Kasumi-1 (cell line): ENCODE measurements at regions not wholly inside any gene's neighbourhood (a gene's known extent, or its start where the extent isn't known, plus 50 kb on each side); places are given as distances from the start of the nearest gene placed in this dataset.
A peak's percentile ranks its signal among the peaks of the same experiment; 100 is the strongest.

ENCODE experiments used
- DNase-seq, 2 experiments: peaks; one replicate each; lab custom pipeline; 2025; lab: John Stamatoyannopoulos, UW

DNA sequence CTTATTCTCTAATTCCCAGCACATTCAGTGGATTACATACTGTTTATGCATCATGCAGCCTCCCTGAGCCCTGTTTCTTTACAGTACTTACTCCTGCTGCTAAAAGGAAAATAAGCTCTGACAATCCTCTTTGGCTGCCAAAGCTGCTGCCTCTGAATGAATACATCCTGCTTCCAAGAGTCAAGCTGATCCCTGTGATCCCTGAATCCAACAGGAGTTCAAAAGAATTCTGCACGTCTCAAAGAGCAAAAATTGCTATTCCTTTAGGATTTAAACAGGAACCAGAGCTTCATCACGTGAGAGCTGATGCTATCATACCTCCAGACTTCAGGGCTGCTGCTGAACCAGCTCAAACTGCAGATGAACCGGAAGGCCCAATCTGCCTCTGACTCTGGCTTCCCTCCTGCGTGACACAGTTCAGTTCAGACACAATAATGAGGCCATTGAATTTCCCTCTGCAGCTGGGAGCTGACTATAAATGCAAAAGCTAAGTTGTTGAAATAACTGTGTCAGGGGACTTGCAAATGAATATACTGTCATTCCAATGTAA is 851.0 kb upstream of the PHF14 start:
- no peak for DNase-seq

DNA sequence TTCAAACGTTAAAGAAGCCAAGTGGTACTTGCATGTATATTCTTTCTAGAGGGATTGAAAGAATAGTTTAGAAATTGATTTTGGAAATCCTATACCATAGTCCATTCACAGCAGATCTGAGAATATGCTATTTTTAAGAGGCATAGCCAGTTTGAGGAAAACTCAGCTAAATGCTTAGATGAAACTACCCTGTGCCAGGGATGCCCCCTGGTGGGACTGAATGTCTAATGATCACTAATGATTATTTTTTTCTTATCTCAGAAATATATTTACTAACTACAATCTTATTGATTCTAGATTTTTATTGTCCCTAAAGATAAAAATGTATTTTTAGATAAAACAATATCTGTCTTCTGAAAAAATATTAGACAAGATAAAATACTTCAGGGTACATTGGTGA is 844.9 kb upstream of the PHF14 start:
- peak; percentile 14 to 21 for DNase-seq

DNA sequence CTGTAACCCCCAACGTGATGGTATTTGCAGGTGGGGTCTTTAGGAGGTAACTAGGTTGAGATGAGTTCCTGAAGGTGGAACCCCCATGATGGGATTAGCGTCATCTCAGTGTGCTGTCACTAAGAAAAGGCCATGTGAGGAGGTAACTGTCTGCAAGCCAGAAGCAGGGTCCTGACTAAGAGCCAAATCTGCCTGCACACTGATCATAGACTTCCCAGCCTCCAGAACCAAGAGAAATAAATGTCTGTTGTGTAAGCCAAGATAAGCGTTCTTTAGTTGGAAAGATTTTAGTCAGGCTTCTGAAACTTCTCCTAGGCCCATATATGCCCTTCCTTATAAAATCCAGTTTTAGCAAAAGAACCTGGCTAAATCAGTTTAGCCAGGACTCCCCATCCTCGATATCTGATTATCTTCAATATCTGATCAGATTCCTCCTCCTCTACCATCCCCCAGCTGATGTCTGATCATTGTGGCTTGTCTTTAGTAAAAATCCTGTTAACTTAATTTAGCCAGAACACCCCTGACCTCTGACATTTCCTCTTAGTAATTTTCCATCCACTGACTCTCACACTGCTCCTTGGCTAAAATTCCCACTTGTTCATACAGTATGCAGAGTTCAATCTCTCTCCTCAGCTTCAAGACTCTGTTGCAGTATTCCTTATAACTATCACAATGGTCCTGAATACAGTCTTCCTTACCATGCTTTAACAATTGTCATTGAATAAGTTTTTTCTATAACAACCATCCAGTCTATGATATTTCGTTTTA is 835.4 kb upstream of the PHF14 start:
- no peak for DNase-seq

DNA sequence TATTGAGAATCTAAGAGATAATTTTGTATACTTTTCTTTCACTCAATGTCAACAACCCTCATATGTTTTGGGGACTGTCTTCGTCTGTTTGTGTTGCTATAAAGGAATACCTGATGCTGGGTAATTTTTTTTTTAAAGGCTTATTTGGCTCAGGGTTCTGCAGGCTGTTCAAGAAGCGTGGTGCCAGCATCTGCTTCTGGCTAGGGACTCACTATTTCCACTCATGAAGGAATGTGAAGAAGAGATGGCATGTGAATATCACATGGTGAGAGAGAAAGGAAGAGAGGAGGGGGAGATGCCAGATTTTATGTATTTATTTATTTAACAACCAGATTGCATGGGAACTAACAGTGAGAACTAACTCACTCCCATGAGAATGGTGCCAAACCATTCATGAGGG is 827.4 kb upstream of the PHF14 start:
- no peak for DNase-seq

DNA sequence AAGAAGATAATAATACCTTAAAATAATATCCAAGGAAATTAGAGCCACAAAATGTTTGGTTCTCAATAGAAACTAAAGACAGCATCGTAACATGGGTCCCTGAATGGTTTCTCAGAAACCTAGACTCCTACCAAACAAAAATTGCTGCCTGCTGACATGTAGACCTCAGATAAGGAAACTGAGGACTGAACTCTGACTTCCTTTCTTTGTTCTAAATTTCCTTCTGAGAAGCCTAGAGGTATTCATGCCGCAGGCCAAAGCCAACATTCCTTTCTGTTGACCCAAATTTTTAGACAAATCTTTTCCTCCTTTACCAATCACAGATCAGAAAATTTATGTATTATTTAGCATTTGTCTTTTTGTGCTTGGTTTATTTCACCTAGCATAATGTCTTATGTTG is 816.7 kb upstream of the PHF14 start:
- no peak for DNase-seq

DNA sequence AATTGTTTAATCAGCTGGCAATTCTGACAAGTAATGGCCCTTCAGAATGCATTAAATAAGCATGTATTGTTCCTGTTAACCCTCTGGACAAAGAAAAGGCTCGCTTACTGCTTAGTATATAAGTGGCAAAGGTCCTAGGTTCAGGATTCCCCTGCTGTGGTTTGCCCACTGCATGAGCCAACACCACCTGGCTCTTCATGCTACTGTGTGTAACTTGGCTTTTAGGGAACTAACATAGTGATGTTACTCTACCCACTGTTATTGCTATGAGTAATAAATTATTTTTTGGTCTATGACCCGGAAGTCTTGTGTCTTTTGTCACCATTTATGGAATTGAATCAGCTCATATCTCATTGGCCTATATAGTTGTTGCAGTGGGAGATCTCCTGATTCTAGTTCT is 791.7 kb upstream of the PHF14 start:
- DNase-seq: no peak

DNA sequence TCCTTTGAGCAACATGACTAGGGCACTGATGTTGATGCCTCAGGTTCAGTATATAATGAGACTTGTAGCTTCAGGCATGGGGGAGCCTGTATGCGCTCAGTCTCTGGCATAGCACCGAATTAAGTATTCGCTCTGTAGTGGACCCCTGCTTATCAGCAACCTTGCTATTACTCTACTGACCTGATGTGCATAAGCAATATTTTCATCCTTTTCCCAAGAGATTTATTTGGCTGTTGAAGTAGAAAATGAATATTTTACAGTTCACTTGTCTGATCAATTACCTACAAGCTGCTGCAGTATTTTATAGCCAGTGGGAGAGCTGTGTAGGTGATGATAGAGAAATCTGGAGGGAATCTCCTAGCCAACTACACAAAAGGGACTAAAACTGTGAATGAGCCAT is 781.6 kb upstream of the PHF14 start:
- DNase-seq: no peak

DNA sequence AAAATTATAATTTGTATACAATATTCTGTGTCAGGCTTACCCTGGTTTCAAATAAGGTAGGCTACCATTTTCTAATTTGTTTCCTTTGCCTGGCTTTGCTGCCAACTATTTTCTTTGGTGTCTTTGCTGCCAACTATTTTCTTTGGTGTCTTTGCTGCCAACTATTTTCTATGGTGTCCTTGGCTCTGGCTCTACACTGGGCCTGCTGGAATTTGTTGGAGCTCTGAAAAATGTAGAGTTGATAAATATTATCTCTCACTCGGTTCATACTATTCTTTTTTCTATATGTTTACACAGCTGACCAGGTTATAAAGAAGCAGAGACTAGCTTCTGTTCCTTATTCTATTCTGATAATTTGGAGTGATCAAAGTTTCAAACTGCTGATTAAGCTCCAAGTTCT is 768.0 kb upstream of the PHF14 start:
- no peak for DNase-seq

DNA sequence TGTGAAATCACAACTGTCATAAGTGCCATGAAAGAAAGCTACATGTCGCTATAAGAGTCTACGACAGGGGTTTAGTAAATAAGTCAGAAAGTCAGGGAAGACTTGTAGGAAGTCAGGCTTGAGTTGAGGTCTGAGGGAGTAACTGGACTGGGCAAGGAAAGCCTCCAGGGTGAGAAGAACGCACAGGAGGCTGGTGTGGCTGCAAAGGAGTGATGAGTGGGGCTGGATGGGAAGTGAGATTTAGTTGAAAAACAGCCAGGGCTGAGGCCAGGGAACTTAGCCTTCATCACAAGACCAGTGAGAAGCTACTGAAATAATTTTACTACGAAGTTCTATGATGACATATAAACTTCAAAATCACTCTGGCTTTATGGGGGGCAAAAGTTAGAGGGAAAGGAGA is 763.7 kb upstream of the PHF14 start:
- DNase-seq: no peak

DNA sequence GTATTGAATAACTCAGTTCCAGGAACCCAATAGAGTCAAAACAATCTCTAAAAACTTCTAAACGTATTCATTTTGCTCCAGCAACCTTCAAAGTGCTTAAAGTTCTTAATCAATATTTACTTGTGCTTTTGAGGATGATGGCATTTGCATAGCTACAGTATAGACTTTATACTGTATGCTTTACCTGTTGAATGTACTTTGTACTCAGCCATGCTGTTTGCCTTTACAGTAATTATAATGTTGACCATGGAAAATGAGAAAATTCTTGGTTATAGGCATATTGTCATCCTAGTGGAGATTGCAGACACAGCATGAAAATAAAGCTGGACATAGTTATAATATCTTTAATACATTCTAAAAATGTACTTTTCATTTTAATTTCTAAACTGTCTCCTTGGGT is 762.7 kb upstream of the PHF14 start:
- DNase-seq: no peak

DNA sequence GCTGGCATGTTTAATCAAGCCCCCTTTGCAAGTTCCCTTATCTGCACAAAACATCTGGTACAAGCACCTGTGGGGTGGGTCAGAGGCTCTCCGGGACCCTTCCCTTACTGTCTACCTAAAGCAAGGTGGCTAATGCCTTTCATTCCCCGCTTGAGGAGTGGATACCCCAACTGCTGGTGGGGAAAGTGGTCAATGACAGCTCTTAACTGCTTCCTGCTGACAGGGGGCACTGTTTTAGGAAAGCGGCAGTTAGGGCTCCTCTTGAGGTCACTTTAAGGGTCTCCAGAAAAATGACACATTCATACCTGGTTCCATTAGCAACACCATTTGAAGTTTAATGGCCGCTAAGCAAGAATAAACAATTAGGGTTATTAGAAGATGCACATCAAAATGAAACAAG is 761.8 kb upstream of the PHF14 start:
- DNase-seq: no peak

DNA sequence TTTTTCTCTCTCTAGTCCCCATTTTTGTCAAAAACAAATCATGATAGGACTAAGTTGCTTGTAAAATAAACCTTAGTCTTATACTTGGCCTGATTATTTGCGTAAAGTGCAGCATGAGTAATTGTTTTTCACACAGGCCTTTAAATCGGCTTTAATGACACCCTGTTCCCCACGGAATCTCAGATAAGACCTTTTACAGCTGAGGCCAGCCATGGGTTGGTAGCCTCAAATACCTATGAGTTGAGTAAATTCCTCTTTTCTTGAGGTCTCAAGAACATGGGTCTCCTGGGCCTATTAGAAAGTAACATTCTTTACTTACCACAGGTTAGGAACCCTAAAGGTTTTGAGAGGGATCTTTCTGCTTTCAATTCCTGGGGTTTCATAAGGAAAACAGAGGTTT is 761.0 kb upstream of the PHF14 start:
- DNase-seq: no peak

DNA sequence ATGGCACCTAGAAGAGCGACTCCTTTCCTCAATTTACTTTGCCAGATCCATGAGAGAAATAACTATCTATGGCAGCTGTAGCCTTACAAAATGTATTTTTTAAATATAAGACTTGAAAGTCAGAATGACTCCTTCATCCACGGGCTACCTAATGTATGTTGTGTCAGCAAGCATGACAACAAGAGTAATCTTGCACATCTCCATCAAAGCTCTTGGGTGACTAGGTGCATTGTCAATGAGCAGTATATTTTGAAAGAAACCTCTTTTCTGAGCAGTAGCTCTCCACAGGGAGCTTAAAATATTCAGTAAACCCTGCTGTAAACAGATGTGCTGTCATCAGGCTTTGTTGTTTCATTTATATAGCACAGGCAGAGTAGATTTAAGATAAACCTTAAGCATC is 757.2 kb upstream of the PHF14 start:
- no peak for DNase-seq

DNA sequence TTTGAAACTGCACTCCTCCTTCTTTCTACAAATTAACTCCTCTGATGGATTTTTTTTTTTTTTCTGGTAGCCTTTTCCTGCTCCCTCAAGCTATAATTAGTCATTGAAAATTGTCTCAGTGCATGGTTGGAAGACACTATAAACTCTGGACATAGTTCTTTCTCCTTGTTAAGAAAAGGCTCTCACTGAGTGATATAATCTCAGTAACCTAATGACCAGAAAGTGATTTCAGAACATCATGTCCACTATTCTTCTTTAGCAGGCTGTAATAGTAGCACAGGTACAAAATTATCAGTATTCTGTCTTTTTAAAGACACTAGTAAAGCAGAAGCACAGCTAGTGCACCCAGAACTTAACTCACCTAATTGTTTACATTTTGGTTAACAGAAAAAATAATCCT is 752.6 kb upstream of the PHF14 start:
- DNase-seq: no peak

DNA sequence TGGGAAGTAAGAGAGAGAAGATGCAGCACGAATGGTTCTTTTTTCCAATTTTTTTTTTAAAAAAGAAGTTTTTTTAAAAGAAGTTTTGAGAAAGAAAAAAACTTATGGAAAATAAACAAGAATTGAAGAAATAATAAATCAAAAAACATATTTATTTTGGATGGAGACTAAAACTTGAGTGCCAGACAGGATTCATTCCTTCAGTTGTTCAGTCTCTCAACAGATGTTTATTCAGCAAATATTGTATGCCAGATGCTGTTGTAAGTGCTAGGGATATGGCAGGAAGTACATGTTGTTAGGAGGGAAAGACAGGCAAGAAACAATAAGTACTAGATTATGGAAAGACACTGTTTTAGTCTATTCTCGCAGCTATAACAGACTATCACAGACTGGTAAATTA is 750.7 kb upstream of the PHF14 start:
- DNase-seq: no peak

DNA sequence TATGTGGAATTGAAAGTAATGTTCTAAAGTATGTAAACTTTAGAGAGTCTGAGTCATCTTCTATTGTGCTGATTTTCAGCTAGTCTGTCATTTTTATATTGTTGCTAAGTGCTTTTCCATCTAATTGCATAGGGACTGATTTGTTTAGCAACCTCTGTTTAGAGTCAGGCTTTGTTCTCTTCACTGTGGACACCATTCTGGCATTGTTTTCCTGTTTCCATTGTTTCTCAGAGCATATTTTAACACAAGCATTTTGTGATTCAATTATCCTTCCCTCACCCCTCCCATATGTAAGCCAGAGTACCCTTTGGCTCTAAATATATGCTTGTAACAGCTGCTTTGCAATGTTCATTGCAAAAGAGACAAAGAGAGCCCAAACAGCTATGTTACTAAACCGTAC is 748.4 kb upstream of the PHF14 start:
- DNase-seq: no peak

DNA sequence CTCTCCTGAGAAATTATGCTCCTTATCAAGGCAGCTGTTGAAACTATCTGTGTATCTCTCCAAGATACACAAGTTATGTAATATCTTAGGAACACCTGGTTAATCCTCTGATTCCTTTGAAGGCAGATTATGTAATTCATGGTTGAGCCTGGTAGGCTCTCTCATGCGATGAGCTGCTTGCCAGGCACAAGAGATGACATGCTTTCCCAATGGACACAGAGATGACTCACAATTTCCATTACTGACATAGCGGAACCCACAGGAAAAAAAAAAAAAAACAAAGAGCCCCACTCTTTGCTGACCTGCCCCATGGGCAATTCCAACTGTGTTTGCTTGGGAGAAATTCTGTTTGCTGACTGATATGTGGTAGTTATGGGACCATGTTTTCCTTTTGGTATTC is 736.4 kb upstream of the PHF14 start:
- DNase-seq: no peak

DNA sequence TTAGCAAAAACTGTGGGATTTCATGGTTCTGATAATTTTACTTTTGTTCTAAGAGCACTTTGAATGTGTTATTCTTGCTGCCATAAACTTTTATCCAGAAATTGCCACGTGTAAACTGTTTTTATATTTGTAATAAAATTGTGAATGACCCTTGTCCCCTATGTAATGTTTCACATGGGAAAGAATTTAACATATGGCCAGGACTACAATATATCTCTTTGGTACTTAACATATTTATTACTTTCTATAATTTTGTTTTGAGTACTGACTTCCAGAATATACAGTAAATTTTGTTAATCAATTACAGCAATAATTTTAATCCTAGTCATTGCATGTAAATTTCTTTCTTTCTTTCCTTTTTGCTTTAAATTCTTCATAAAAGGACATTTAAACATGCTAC is 735.0 kb upstream of the PHF14 start:
- no peak for DNase-seq

DNA sequence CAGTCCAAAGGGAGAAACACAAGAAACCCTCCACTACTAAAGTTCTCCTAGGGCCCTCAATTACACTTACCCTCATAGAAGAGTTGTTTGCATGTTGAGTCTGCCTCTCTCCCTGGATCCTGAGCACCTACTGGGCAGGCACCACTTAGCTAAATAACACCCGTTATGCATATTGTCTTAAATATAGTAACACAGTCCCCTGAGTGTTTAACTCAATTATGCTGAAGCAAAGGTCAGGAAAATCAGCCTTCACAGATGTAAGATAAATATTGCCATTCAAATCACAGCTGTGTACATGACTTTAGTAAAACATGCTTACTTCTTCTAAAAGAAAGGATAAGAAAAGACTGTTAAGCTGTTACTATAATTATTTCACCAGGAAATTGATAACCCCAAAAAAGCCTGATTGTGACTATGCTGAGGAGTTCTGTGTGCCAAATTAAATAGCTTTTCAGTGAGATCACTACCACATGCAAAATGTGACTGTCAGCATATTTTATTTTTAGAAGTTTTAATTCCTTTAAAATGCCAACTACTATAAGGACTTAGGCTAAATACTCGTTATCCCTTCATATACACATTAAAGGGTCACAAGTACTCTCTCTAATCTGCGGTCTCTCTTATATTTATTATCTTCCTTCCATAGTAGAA is 733.9 kb upstream of the PHF14 start:
- DNase-seq: no peak

DNA sequence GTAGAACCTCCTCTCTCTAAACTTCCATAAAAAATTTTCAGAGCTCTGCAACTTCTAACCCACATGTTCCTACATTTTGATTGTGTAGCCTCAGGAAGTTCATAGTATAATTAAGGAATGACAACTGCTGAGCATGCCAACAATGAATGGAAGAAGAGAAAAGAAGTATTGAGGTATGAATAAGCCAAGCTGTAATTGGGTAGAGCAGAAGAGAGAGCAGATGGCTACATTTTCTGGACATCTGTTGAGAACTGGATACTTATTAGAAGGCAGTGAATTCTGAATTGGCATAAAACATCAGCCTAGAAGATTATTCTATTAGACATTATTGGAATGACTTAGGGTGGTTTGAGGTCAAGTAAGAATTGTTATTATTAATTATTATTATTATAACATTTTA is 728.3 kb upstream of the PHF14 start:
- no peak for DNase-seq

DNA sequence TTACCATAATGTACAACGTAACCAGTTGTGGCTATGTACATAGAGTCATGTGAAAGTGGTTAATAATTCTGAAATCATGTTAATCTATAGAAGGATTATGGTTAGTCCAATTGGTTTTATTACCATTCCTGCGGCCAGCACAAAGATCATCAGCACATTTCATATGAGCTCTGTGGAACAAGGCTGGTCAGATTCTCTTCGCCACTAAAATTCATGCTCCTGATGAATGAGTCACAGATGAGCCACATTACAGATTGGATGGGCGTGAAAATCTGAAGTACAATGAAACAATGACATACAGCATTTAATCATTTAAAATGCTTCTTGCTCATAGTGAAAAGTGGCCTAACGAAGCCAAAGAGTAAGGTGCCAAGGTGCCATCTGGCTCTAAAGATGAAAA is 716.2 kb upstream of the PHF14 start:
- DNase-seq: no peak

DNA sequence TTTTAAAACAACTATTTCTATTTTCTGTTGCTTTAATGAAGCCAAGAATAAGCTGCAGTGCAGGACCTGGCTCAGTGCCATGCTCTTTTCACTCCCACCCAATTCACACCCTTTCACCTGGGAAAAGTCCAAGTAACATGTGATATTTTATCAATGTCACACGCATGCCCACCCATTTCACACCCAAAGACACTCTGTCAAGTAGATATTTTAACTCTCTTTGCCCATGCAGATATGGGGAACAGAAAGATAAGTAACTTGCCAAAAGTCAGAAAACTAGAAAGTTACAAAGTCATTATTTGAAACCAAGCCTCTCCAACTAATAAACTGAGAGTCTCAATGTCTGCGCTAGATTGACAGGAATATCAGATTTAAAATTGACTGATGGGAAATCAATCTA is 706.7 kb upstream of the PHF14 start:
- DNase-seq: no peak

DNA sequence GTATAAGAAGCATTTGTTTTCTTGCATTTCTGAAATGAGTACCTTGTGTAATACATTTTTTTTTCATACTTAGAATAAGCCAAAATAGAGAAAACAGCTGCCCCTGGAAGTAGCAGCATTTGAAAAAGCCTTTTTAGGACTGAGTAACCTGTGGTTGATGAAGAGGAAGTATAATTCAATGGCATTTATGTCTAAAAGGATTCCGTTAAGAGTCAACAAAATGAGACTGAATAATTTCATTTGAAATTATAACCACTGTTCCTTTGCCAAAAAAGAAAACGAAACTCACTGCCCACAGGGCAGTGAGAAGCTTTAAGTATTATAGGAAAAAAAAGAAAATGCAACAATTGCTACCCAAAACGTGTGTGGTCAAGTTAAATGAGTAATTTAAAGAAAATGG is 705.6 kb upstream of the PHF14 start:
- peak; percentile 1 for DNase-seq

DNA sequence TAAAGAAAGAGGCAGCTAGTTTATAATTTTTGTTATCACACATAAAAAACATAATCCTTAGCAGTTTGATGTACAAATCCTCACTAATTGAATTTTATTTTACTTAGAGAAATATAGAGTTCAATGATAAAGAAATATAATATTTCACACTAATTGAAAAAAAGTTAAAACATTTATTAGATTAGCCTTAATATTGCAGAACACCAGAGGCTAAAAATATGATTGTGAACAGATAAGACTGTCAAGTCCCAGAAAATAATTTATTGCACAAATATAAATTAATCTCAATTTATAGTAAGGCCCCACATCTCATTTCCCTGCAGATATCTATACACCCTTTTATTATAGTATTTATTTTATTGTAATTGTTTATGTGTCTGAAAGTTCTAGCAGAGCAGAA is 690.8 kb upstream of the PHF14 start:
- DNase-seq: no peak
